ENCODE measurements at regions not wholly inside any gene's neighbourhood (a gene's known extent, or its start where the extent isn't known, plus 50 kb on each side); places are given as distances from the start of the nearest gene placed in this dataset.

- TF ChIP-seq POLR2A (IDR thresholded peaks at IDR 0.05) = no peak
- TF ChIP-seq, protein P1, sequence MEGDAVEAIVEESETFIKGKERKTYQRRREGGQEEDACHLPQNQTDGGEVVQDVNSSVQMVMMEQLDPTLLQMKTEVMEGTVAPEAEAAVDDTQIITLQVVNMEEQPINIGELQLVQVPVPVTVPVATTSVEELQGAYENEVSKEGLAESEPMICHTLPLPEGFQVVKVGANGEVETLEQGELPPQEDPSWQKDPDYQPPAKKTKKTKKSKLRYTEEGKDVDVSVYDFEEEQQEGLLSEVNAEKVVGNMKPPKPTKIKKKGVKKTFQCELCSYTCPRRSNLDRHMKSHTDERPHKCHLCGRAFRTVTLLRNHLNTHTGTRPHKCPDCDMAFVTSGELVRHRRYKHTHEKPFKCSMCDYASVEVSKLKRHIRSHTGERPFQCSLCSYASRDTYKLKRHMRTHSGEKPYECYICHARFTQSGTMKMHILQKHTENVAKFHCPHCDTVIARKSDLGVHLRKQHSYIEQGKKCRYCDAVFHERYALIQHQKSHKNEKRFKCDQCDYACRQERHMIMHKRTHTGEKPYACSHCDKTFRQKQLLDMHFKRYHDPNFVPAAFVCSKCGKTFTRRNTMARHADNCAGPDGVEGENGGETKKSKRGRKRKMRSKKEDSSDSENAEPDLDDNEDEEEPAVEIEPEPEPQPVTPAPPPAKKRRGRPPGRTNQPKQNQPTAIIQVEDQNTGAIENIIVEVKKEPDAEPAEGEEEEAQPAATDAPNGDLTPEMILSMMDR (IDR thresholded peaks at IDR 0.05) = no peak
These were observed 848.3 kb downstream of the TBC1D22A start for GRCh38 chr22:47610764-47611163.

Data from heart left ventricle (tissue), 13 donors.